Keratinocyte (primary cell): ENCODE measurements at regions not wholly inside any gene's neighbourhood (a gene's known extent, or its start where the extent isn't known, plus 50 kb on each side); places are given as distances from the start of the nearest gene placed in this dataset.

Experiments
- CTCF ChIP-seq, 3 experiments: IDR thresholded peaks in 1 of 3; conservative IDR thresholded peaks in 1 of 3; optimal IDR thresholded peaks in 1 of 3; 2 replicates in 2 of 3; 3 replicates in 1 of 3; pipeline versions ENCODE3 to v1.5.1; 2011; ENCODE audit warnings: low read length in 3 of 3, mild to moderate bottlenecking in 3 of 3, moderate library complexity in 2 of 3, control low read depth in 1 of 3, inconsistent platforms in 1 of 3; ENCODE audit not compliant: insufficient read depth in 2 of 3; ENCODE audit errors: extremely low read depth in 1 of 3
- EZH2 ChIP-seq: IDR thresholded peaks from one replicate; pipeline ENCODE4 v1.6.1; 2012; ENCODE audit warnings: inconsistent platforms, mild to moderate bottlenecking, low read length, moderate library complexity

- TF ChIP-seq CTCF (optimal IDR thresholded peaks at IDR 0.05 in 1 of 3, IDR thresholded peaks at IDR 0.05 in 1 of 3, conservative IDR thresholded peaks at IDR 0.05 in 1 of 3; ENCODE audit: extremely low read depth in 1 of 3, insufficient read depth in 2 of 3, low read length in 3 of 3): no peak
- no peak for TF ChIP-seq EZH2
These were observed 105.4 kb downstream of the INHBB start for GRCh38 chr2:120451334-120451733.
